NCI-H2081 (cell line): ENCODE measurements at regions not wholly inside any gene's neighbourhood (a gene's known extent, or its start where the extent isn't known, plus 50 kb on each side); places are given as distances from the start of the nearest gene placed in this dataset.

Experiments used
- DNase-seq, 2 experiments: peaks; one replicate each; lab custom pipeline; 2025; lab: John Stamatoyannopoulos, UW

DNA sequence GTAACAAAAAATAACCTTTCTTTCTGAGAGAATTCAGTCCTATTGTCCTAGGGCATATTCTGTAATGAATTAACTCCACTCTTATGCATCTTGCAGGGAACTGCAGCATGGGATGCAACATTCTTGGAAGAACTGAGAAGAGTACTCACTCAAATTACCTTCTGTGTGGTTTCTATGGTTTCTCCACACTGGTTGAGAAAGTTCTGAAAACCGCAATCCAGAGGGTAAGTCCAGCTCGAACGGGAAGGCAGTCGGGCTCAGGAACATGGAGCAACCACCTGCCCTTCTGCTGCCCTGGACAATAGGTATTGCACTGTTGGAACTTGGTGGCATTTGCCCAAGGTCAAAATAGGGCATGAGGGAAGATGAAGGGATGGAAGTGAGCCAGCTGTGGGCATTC is 59.6 kb upstream of the CDK13 start:
- DNase-seq = no peak

DNA sequence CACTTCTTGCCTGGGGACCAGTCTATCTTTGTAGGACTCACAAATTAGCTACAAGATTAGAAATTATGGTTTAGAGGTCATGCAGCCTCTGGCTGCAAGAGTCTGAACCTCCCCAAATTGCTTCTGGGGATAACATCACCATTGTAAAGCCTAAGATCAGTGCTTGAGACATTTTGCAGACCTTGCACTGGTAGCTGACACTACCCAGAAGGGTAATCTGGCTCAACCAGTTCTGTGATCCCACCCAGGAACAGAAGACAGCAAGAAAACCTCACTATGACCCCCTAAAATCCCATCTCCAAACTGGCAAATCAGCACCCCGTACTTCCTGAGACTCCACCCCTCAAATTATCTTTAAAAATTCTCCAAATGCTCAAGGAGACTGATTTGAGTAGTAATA is 58.2 kb upstream of the CDK13 start:
- no peak for DNase-seq

GRCh38 chr7:39892361-39892760 is 57.7 kb upstream of the CDK13 start:
- DNase-seq = no peak

- no peak for DNase-seq
These were observed 55.2 kb upstream of the CDK13 start for GRCh38 chr7:39894904-39895303.

- DNase-seq = no peak
These were observed 53.2 kb upstream of the CDK13 start for GRCh38 chr7:39896840-39897239.

- DNase-seq = no peak
These were observed 51.2 kb upstream of the CDK13 start for GRCh38 chr7:39898867-39899266.
